Fibroblast of mammary gland (primary cell): ENCODE measurements at regions not wholly inside any gene's neighbourhood (a gene's known extent, or its start where the extent isn't known, plus 50 kb on each side); places are given as distances from the start of the nearest gene placed in this dataset.

Source experiments
- DNase-seq: peaks from one replicate; pipeline ENCODE4 v3.0.0-alpha.2; 2010; ENCODE audit warnings: low read depth
- H3K4me3 ChIP-seq: 2 replicates; pipeline ENCODE4 v1.5.1; 2011; ENCODE audit warnings: low read depth, mild to moderate bottlenecking, low read length, moderate library complexity; ENCODE audit not compliant: control insufficient read depth
- TF ChIP-seq, protein P1 (sequence below): conservative IDR thresholded peaks from 2 replicates; pipeline ENCODE4 v1.5.1; 2011; ENCODE audit warnings: low read depth, low read length, inconsistent platforms; ENCODE audit not compliant: control insufficient read depth, insufficient read depth

DNA sequence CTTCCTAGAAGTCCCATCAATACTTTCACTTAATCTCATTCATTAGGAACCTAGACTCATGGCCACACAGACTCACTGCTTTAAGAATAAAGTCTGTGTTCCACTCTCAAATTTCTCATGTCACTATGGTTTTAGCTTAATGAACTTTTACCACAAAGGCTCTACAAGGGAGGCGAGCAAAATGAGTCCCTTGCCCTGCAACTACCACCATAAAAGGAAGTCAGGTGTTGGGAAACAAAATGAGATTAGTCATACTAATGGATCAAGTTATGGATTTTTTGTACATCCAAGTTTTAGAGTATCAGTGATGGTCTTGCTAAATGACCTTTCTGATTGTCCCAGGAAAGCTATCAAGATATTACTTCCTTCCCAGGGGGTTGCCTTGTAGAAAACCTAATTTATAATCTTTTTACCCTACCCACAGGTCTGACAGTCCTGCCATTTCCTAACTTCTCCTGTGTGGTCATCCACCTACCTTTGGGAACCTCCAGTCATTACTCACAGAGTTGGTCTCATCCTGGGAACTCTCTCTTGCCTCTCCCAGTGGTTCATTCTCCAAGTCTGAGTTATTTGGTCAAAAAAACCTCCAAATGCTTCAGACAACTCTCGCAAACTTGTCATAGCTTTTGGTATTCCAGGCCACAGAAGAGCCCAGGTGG, 51.8 kb upstream of the SLC16A1 start:
- no peak overlapping the region for H3K4me3 ChIP-seq
- DNase-seq = peak; percentile 15
- TF ChIP-seq, protein P1, sequence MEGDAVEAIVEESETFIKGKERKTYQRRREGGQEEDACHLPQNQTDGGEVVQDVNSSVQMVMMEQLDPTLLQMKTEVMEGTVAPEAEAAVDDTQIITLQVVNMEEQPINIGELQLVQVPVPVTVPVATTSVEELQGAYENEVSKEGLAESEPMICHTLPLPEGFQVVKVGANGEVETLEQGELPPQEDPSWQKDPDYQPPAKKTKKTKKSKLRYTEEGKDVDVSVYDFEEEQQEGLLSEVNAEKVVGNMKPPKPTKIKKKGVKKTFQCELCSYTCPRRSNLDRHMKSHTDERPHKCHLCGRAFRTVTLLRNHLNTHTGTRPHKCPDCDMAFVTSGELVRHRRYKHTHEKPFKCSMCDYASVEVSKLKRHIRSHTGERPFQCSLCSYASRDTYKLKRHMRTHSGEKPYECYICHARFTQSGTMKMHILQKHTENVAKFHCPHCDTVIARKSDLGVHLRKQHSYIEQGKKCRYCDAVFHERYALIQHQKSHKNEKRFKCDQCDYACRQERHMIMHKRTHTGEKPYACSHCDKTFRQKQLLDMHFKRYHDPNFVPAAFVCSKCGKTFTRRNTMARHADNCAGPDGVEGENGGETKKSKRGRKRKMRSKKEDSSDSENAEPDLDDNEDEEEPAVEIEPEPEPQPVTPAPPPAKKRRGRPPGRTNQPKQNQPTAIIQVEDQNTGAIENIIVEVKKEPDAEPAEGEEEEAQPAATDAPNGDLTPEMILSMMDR = no peak

DNA sequence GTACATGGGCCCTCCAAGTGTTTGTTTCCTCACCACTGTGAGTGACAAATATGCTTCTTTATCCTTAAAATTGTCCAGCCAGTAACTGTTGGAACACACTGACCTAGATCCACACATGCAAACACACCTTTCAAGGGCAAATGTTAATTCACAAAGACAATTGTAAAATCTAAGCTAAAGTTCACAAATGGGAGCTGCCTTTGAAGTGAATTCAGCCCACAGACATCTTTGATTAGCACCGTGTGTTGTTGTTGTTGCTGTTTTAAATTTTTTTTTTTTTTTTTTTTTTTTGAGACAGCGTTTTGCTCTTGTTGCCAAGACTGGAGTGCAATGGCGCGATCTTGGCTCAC, 52.3 kb upstream of the SLC16A1 start:
- TF ChIP-seq, protein P1 = no peak
- DNase-seq = no peak
- no peak overlapping the region for H3K4me3 ChIP-seq

DNA sequence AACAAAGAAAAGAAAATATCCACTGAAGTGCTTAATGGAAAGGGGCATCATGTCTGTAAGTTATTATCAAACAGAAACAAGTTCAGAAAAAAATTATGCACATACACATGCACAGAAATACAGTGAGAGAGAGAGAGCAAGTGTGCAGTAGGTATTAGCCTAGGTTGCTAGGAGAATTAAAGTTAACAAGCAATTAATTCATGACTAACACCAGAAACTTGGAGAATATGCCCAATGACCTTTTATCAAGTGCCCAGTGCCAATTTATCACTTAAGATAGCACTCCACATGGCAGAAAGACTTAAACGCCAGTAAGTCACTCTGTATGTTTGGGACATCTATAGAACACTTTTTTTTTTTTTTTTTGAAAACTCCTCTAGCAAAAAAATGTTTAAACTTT, 56.2 kb upstream of the SLC16A1 start:
- DNase-seq = no peak
- TF ChIP-seq, protein P1 = no peak
- H3K4me3 ChIP-seq = no peak overlapping the region

DNA sequence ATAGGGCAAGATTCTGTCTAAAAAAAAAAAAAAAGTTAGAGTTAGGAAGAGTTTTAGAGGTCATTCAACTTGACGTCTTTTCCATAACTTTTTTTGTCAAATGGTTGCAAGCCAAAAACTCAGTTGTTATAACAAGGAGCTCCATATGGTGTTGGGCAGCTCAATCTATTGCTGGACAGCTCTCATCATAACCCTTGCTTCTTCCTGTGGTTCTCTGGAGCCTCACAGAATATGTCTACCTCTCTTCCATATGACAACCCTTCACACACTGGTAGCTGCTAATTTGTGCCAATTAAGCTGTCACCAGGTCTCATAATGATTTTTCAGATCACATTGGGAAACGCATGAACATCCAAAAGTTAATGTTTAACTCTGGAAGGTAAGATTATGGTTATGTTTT, 57.8 kb upstream of the SLC16A1 start:
- no peak for DNase-seq
- TF ChIP-seq, protein P1 = no peak
- H3K4me3 ChIP-seq = no peak overlapping the region

DNA sequence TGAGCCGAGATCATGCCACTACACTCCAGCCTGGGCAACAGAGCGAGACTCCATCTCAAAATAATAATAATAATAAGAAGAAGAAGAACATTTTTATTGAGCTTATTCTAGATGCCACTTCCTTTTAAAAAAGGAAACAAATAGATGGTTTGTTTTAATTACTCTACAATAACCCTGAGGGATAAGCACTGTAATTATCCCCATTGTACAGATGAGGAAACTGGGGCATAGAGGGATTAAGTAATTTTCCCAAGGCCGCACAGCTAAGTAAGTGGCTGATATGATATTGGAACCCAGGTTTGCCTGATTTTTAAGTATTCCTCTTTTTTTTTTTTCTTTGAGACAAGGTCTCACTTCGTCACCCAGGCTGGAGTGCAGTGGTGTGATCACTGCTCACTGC, 58.5 kb upstream of the LRIG2 start:
- no peak for DNase-seq
- TF ChIP-seq, protein P1 = no peak
- no peak overlapping the region for H3K4me3 ChIP-seq

DNA sequence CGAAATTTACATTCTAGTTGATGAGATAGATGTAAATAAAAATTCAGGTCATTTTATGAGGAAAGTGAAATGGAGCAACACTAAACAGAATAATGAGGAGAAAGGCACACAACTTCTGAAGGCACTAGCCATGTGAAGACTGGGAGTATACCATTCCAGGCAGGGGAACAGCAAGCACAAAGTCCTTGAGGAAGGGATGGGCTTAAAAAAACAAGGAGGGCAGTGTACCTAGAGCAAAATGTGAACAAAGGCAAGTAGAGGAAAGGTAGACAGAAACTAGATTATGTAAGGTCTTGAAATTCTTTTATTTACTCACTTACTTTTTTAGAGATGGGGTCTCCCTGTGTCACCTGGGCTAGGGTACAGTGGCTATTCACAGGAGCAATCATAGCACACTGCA, 54.1 kb upstream of the LRIG2 start:
- H3K4me3 ChIP-seq = no peak overlapping the region
- TF ChIP-seq, protein P1 = no peak
- no peak for DNase-seq
